Kidney epithelial cell (primary cell): ENCODE measurements at regions not wholly inside any gene's neighbourhood (a gene's known extent, or its start where the extent isn't known, plus 50 kb on each side); places are given as distances from the start of the nearest gene placed in this dataset.

ENCODE experiments used
- DNase-seq: peaks from one replicate; pipeline ENCODE4 v3.0.0-alpha.2; 2010; ENCODE audit warnings: low read depth
- H3K27me3 ChIP-seq: 2 replicates; pipeline ENCODE4 v1.6.0; 2011; ENCODE audit warnings: low read length; ENCODE audit not compliant: control insufficient read depth, insufficient read depth
- H3K36me3 ChIP-seq: 2 replicates; pipeline ENCODE4 v1.5.1; 2011; ENCODE audit warnings: low read length; ENCODE audit not compliant: control insufficient read depth, insufficient read depth
- H3K4me3 ChIP-seq: 2 replicates; pipeline ENCODE4 v1.5.1; 2011; ENCODE audit warnings: low read depth, mild to moderate bottlenecking, control low read depth, low read length
- CTCF ChIP-seq: IDR thresholded peaks from 2 replicates; pipeline ENCODE4 v1.5.1; 2011; ENCODE audit warnings: mild to moderate bottlenecking, moderate library complexity, low read length, control low read depth, inconsistent platforms; ENCODE audit not compliant: insufficient read depth, poor library complexity, severe bottlenecking

- Histone ChIP-seq H3K4me3 (no peak overlapping the region), H3K27me3 (no peaks in the 10 kb centered on the region), H3K36me3 (no peaks in the 10 kb centered on the region)
- no peak for TF ChIP-seq CTCF
- DNase-seq: no peak
Measured at GRCh38 chr6:140915103-140915502, 1217.6 kb upstream of the GJE1 start.

GRCh38 chr6:140912686-140913085 lies 1220.0 kb upstream of the GJE1 start:
- H3K36me3 ChIP-seq: no peaks in the 10 kb centered on the region
- no peaks in the 10 kb centered on the region for H3K27me3 ChIP-seq
- H3K4me3 ChIP-seq: no peak overlapping the region
- no peak for DNase-seq
- no peak for TF ChIP-seq CTCF

GRCh38 chr6:140909625-140910024 lies 1223.1 kb upstream of the GJE1 start:
- no peak for TF ChIP-seq CTCF
- no peak for DNase-seq

GRCh38 chr6:140909156-140909555 lies 1223.6 kb upstream of the GJE1 start:
- no peaks in the 10 kb centered on the region for H3K36me3 ChIP-seq
- no peak for DNase-seq
- H3K4me3 ChIP-seq: no peak overlapping the region
- TF ChIP-seq CTCF: no peak
- no peaks in the 10 kb centered on the region for H3K27me3 ChIP-seq

More at GRCh38 chr6:140909625-140910024, 1223.1 kb upstream of the GJE1 start:
- H3K4me3 ChIP-seq: no peak overlapping the region
- no peaks in the 10 kb centered on the region for H3K36me3 ChIP-seq
- no peaks in the 10 kb centered on the region for H3K27me3 ChIP-seq

GRCh38 chr6:140908505-140908904 lies 1224.2 kb upstream of the GJE1 start:
- TF ChIP-seq CTCF: no peak
- Histone ChIP-seq H3K36me3 (no peaks in the 10 kb centered on the region), H3K4me3 (no peak overlapping the region), H3K27me3 (no peaks in the 10 kb centered on the region)
- no peak for DNase-seq

- Histone ChIP-seq H3K27me3 (no peaks in the 10 kb centered on the region), H3K36me3 (no peaks in the 10 kb centered on the region), H3K4me3 (no peak overlapping the region)
- DNase-seq: no peak
- TF ChIP-seq CTCF: no peak
Measured at GRCh38 chr6:140907235-140907634, 1225.5 kb upstream of the GJE1 start.
